PC-3 (cell line): ENCODE measurements at regions not wholly inside any gene's neighbourhood (a gene's known extent, or its start where the extent isn't known, plus 50 kb on each side); places are given as distances from the start of the nearest gene placed in this dataset.

Experiments
- ATAC-seq: fragments of 200-7000 bp; cut with Tn5 transposase; 2 replicates; pipeline ENCODE4 v1.9.1; 2020; ENCODE audit warnings: mild to moderate bottlenecking, moderate library complexity
- BruUV-seq: library from RNA; stranded (reverse); fragments of 400-500 nt; replicated peaks from 2 replicates; lab custom pipeline; 2021; lab: Mats Ljungman, UMichigan
- CTCF ChIA-PET: fragments of 300-600 bp; sonication (Branson Sonifier 250); formaldehyde crosslinking; loops from one replicate; lab custom pipeline; 2022; ENCODE audit warnings: antibody characterized with exemption; lab: Charles Lee
- POLR2A ChIA-PET: fragments of 300-600 bp; sonication (Branson Sonifier 250); formaldehyde crosslinking; loops from one replicate; lab custom pipeline; 2022; ENCODE audit warnings: antibody characterized with exemption; ENCODE audit not compliant: unreplicated experiment; lab: Charles Lee
- DNase-seq: peaks from one replicate; pipeline ENCODE4 v3.0.0-alpha.2; 2015
- H2AFZ ChIP-seq: fragments of 300-600 bp; sonication (generic); 2 replicates; pipeline ENCODE4 v1.6.0; 2016; ENCODE audit warnings: antibody characterized with exemption, low read length
- H3F3A ChIP-seq: fragments of 300-600 bp; sonication (generic); one replicate; pipeline ENCODE4 v1.6.0; 2017; ENCODE audit warnings: antibody characterized with exemption, low read length, control low read depth, mild to moderate bottlenecking; ENCODE audit not compliant: unreplicated experiment
- H3K27ac ChIP-seq: fragments of 300-600 bp; sonication (generic); 2 replicates; pipeline ENCODE4 v1.5.1; 2016; ENCODE audit warnings: mild to moderate bottlenecking, low read length
- H3K27me3 ChIP-seq: fragments of 300-600 bp; sonication (generic); 2 replicates; pipeline ENCODE4 v1.6.1; 2016; ENCODE audit warnings: low read length, mixed read lengths
- H3K36me3 ChIP-seq: fragments of 300-600 bp; sonication (generic); 2 replicates; pipeline ENCODE4 v1.6.1; 2016; ENCODE audit warnings: low read depth, mixed run types, low read length, mixed read lengths
- H3K4me1 ChIP-seq: fragments of 300-600 bp; sonication (generic); 2 replicates; pipeline ENCODE4 v1.5.1; 2016; ENCODE audit warnings: low read length; ENCODE audit not compliant: insufficient read depth
- H3K4me2 ChIP-seq: fragments of 300-600 bp; sonication (generic); 2 replicates; pipeline ENCODE4 v1.6.0; 2016; ENCODE audit warnings: low read length
- H3K4me3 ChIP-seq: fragments of 300-600 bp; sonication (generic); 2 replicates; pipeline ENCODE4 v1.5.1; 2016; ENCODE audit warnings: mild to moderate bottlenecking, low read length, mixed read lengths
- H3K79me2 ChIP-seq: fragments of 300-600 bp; sonication (generic); 2 replicates; pipeline ENCODE4 v1.6.1; 2017; ENCODE audit warnings: low read length, mixed read lengths
- H3K9ac ChIP-seq: fragments of 300-600 bp; sonication (generic); 2 replicates; pipeline ENCODE4 v1.6.0; 2016; ENCODE audit warnings: mild to moderate bottlenecking, low read length
- H3K9me2 ChIP-seq: fragments of 300-600 bp; sonication (generic); replicated peaks from 2 replicates; pipeline ENCODE4 v1.6.1; 2016; ENCODE audit warnings: mixed run types, low read length, mixed read lengths
- H3K9me3 ChIP-seq: fragments of 300-600 bp; sonication (generic); 2 replicates; pipeline ENCODE4 v1.6.1; 2016; ENCODE audit warnings: low read length, mixed read lengths
- H4K20me1 ChIP-seq: fragments of 300-600 bp; sonication (generic); 2 replicates; pipeline ENCODE4 v1.6.1; 2016; ENCODE audit warnings: low read length, mixed read lengths
- EZH2 ChIP-seq: fragments of 300-600 bp; sonication (generic); IDR thresholded peaks from one replicate; pipeline ENCODE4 v1.6.1; 2017; ENCODE audit warnings: antibody characterized with exemption, mild to moderate bottlenecking, low read length; ENCODE audit not compliant: unreplicated experiment
- EZH2phosphoT487 ChIP-seq: fragments of 300-600 bp; sonication (generic); IDR thresholded peaks from 2 replicates; pipeline ENCODE4 v1.6.1; 2018; ENCODE audit warnings: mild to moderate bottlenecking, antibody characterized with exemption, low read length, borderline replicate concordance
- intact Hi-C: fragments of 100-400 bp; cut with micrococcal nuclease; formaldehyde crosslinking; loops from 2 replicates; pipeline ENCODE4 v1.9.0; 2023
- TF ChIP-seq, protein P1 (sequence below): fragments of 300-600 bp; sonication (generic); conservative IDR thresholded peaks from 2 replicates; pipeline ENCODE4 v1.5.1; 2017; ENCODE audit warnings: antibody characterized with exemption, low read depth, mild to moderate bottlenecking, low read length

DNA sequence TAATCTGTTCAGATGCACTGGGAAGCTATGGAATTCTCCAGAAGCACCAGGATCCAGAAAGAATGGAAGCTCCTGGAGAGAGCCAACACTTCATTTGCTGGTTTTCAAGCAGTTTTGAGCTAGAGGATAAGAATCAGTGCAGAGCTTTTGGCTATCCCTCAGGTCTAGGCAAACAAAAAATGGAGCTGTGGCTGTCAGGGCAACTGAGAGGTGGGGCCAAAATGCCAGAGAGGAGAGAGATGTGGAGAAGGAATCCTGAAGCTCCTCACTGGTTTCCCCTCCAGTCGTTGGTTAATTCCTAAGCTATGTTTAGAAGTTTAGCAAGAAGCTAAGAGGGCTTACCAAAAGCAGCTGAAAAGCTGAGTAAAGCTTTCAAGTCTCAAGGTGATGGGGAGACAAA lies 294.2 kb upstream of the JARID2 start:
- Histone ChIP-seq H2AFZ (peak overlapping the region; percentile 45; the same call in 1 of the 2 replicates), H3K27ac (no peak overlapping the region), H3K4me2 (no peak overlapping the region), H3K4me1 (no peaks in the 10 kb centered on the region), H3K79me2 (no peaks in the 10 kb centered on the region), H3F3A (no peaks in the 10 kb centered on the region), H3K9me3 (no peaks in the 10 kb centered on the region), H3K36me3 (no peaks in the 10 kb centered on the region), H3K27me3 (no peaks in the 10 kb centered on the region), H4K20me1 (no peaks in the 10 kb centered on the region), H3K9ac (no peak overlapping the region), H3K9me2 (no peaks in the 10 kb centered on the region), H3K4me3 (no peak overlapping the region)
- TF ChIP-seq EZH2phosphoT487 (no peak), EZH2 (no peak)
- TF ChIP-seq, protein P1, sequence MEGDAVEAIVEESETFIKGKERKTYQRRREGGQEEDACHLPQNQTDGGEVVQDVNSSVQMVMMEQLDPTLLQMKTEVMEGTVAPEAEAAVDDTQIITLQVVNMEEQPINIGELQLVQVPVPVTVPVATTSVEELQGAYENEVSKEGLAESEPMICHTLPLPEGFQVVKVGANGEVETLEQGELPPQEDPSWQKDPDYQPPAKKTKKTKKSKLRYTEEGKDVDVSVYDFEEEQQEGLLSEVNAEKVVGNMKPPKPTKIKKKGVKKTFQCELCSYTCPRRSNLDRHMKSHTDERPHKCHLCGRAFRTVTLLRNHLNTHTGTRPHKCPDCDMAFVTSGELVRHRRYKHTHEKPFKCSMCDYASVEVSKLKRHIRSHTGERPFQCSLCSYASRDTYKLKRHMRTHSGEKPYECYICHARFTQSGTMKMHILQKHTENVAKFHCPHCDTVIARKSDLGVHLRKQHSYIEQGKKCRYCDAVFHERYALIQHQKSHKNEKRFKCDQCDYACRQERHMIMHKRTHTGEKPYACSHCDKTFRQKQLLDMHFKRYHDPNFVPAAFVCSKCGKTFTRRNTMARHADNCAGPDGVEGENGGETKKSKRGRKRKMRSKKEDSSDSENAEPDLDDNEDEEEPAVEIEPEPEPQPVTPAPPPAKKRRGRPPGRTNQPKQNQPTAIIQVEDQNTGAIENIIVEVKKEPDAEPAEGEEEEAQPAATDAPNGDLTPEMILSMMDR = no peak
- no TSS peak for BruUV-seq
- no peak for ATAC-seq
- ChIA-PET POLR2A (interaction anchor here (0.6 kb wide), 1 partner anchor 442 kb away, joined by 3 read pairs; no protein-coding TSS in a partner anchor), CTCF (no interaction called here)
- DNase-seq = no peak
- intact Hi-C loops = no loop called here

DNA sequence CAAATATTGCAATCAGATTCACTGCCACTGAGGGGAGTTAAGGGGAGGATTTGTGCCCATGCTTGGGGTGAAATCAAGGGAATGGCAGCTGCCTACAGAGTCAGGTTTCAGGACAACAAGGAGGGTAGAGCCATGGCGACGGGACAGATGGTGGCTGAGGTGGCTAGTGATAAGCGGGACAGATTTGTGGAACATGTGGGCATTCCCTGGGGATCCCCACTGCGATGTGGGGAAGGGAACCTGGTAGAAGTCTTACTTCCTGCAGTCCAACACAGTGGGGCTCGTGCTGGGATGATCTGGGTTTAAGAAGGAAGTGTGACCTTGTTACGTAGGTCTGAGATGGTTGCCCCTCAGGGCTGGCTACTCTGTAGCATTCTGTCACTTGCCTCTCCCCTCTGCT lies 292.0 kb upstream of the JARID2 start:
- DNase-seq (no peak), ATAC-seq (no peak)
- H3K27ac ChIP-seq = no peak overlapping the region
- no peaks in the 10 kb centered on the region for H3K9me2 ChIP-seq
- intact Hi-C loops = no loop called here
- H3F3A ChIP-seq = no peaks in the 10 kb centered on the region
- H2AFZ ChIP-seq = no peak overlapping the region
- CTCF ChIA-PET = no interaction called here
- H3K79me2 ChIP-seq = no peaks in the 10 kb centered on the region
- BruUV-seq = no TSS peak
- TF ChIP-seq EZH2 = no peak
- TF ChIP-seq, protein P1 = no peak
- no peak for TF ChIP-seq EZH2phosphoT487
- POLR2A ChIA-PET = no interaction called here
- no peaks in the 10 kb centered on the region for H3K4me1 ChIP-seq
- H3K4me2 ChIP-seq = no peak overlapping the region
- H3K36me3 ChIP-seq = no peaks in the 10 kb centered on the region
- H3K9me3 ChIP-seq = no peaks in the 10 kb centered on the region
- no peak overlapping the region for H3K9ac ChIP-seq
- H4K20me1 ChIP-seq = no peaks in the 10 kb centered on the region
- no peak overlapping the region for H3K4me3 ChIP-seq
- H3K27me3 ChIP-seq = no peaks in the 10 kb centered on the region

DNA sequence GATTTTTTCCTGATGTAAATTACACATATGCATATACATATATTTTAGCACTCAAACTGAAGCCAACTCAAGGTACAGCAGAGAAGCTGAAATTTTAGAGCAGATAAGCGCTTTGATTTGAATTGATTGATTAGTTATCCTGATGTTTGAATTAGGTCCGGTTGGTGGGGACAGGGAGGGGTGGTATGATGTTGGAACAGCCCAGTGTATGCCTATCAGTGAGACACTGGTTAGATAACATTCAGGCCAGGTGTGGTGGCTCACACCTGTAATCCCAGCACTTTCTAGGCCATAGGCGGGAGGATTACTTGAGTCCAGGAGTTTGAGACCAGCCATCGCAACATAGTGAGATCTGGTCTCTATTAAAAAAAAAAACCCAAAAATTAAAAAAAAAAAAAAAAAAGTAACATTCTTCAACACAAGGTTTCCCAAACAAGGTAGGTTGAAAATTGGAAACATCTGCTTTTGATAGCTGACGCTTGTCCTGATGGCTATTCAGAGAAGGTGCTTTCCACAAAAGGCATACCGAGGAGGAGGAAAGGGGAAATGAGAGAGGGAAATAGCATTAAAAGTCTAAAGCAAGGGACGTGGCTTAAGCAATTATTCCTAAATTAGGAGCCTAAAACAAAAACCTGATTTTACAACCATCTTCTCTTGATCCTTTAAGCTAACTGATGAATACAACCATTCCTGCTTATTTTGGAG lies 288.4 kb upstream of the JARID2 start:
- no peak for ATAC-seq
- Histone ChIP-seq H3K4me1 (no peaks in the 10 kb centered on the region), H3K27me3 (no peaks in the 10 kb centered on the region), H4K20me1 (no peaks in the 10 kb centered on the region), H3F3A (no peaks in the 10 kb centered on the region), H3K79me2 (no peaks in the 10 kb centered on the region), H3K36me3 (no peaks in the 10 kb centered on the region), H3K4me2 (no peak overlapping the region), H3K9ac (no peak overlapping the region), H3K27ac (no peak overlapping the region), H2AFZ (no peak overlapping the region), H3K9me3 (no peaks in the 10 kb centered on the region), H3K9me2 (no peaks in the 10 kb centered on the region), H3K4me3 (no peak overlapping the region)
- no TSS peak for BruUV-seq
- TF ChIP-seq EZH2phosphoT487 (no peak), EZH2 (no peak)
- TF ChIP-seq, protein P1 = no peak
- intact Hi-C loops = no loop called here
- no peak for DNase-seq
- POLR2A ChIA-PET = no interaction called here
- CTCF ChIA-PET = no interaction called here
